IMR-90 (cell line): ENCODE measurements at regions not wholly inside any gene's neighbourhood (a gene's known extent, or its start where the extent isn't known, plus 50 kb on each side); places are given as distances from the start of the nearest gene placed in this dataset.

Experiments used
- ATAC-seq: fragments of 200-7000 bp; cut with Tn5 transposase; 2 replicates; pipeline ENCODE4 v1.9.1; 2020; ENCODE audit warnings: low read depth, mild to moderate bottlenecking, moderate library complexity
- BruUV-seq: library from RNA; stranded (reverse); fragments of 400-500 nt; replicated peaks from 2 replicates; lab custom pipeline; 2021; lab: Mats Ljungman, UMichigan
- CTCF ChIA-PET: fragments of 300-600 bp; formaldehyde crosslinking; extraction: SDS; loops from one replicate; lab custom pipeline; 2021; ENCODE audit warnings: antibody characterized with exemption; lab: Yijun Ruan, JAX
- POLR2A ChIA-PET: fragments of 300-600 bp; sonication (Branson Sonifier 250); formaldehyde crosslinking; loops from one replicate; lab custom pipeline; 2022; ENCODE audit warnings: antibody characterized with exemption; ENCODE audit not compliant: unreplicated experiment; lab: Charles Lee
- DNase-seq: peaks from one replicate; pipeline ENCODE4 v3.0.0; 2013
- H2AFZ ChIP-seq: replicated peaks from 2 replicates; pipeline ENCODE3; 2013; ENCODE audit warnings: low read length, mild to moderate bottlenecking; ENCODE audit not compliant: poor library complexity
- H2AK5ac ChIP-seq: 2 replicates; pipeline ENCODE4 v1.6.1; 2013; ENCODE audit warnings: low read depth, low read length, inconsistent platforms
- H2AK9ac ChIP-seq: replicated peaks from 2 replicates; pipeline ENCODE3; 2013; ENCODE audit warnings: mild to moderate bottlenecking, low read depth, low read length, moderate library complexity; ENCODE audit not compliant: poor library complexity
- H2BK120ac ChIP-seq: 2 replicates; pipeline ENCODE4 v1.6.1; 2013; ENCODE audit warnings: low read depth, low read length, inconsistent platforms
- H2BK15ac ChIP-seq: 3 replicates; pipeline ENCODE4 v1.6.1; 2013; ENCODE audit warnings: low read depth, low read length, inconsistent platforms
- H2BK20ac ChIP-seq: 2 replicates; pipeline ENCODE4 v1.6.1; 2013; ENCODE audit warnings: low read depth, mild to moderate bottlenecking, inconsistent platforms, low read length, moderate library complexity
- H2BK5ac ChIP-seq: 2 replicates; pipeline ENCODE4 v1.6.1; 2013; ENCODE audit warnings: mild to moderate bottlenecking, low read depth, low read length, inconsistent platforms; ENCODE audit not compliant: poor library complexity, severe bottlenecking
- H3K14ac ChIP-seq: replicated peaks from 2 replicates; pipeline ENCODE4 v1.6.1; 2013; ENCODE audit warnings: low read depth, low read length, inconsistent platforms
- H3K18ac ChIP-seq: 2 replicates; pipeline ENCODE4 v1.6.1; 2013; ENCODE audit warnings: low read depth, low read length, control low read depth
- H3K23ac ChIP-seq: 2 replicates; pipeline ENCODE4 v1.6.1; 2013; ENCODE audit warnings: low read depth, low read length, inconsistent platforms
- H3K27ac ChIP-seq: 2 replicates; pipeline ENCODE4 v1.5.1; 2013; ENCODE audit warnings: mild to moderate bottlenecking, control low read depth, low read length; ENCODE audit not compliant: insufficient read depth
- H3K27me3 ChIP-seq: 2 replicates; pipeline ENCODE4 v1.6.1; 2013; ENCODE audit warnings: low read length; ENCODE audit not compliant: control insufficient read depth, insufficient read depth
- H3K36me3 ChIP-seq: 2 replicates; pipeline ENCODE4 v1.6.1; 2013; ENCODE audit warnings: low read length, mixed read lengths; ENCODE audit not compliant: control insufficient read depth, insufficient read depth
- H3K4ac ChIP-seq: 2 replicates; pipeline ENCODE4 v1.6.1; 2013; ENCODE audit warnings: low read depth, low read length, inconsistent platforms
- H3K4me1 ChIP-seq: 2 replicates; pipeline ENCODE4 v1.6.1; 2013; ENCODE audit warnings: low read length, mixed read lengths; ENCODE audit not compliant: control insufficient read depth, insufficient read depth
- H3K4me2 ChIP-seq: 2 replicates; pipeline ENCODE4 v1.6.1; 2013; ENCODE audit warnings: low read depth, mild to moderate bottlenecking, control low read depth, low read length, moderate library complexity
- H3K4me3 ChIP-seq: 2 replicates; pipeline ENCODE4 v1.5.1; 2013; ENCODE audit warnings: low read depth, mild to moderate bottlenecking, control low read depth, low read length, moderate library complexity; ENCODE audit not compliant: insufficient read depth
- H3K56ac ChIP-seq: 2 replicates; pipeline ENCODE4 v1.6.1; 2013; ENCODE audit warnings: low read length, inconsistent platforms; ENCODE audit not compliant: insufficient read depth; ENCODE audit errors: extremely low read depth
- H3K79me1 ChIP-seq, 2 experiments: 2 replicates each; pipeline ENCODE4 v1.6.1; 2013; ENCODE audit warnings: low read length in 2 of 2, inconsistent platforms in 1 of 2, low read depth in 1 of 2
- H3K9ac ChIP-seq: 2 replicates; pipeline ENCODE4 v1.6.1; 2013; ENCODE audit warnings: low read depth, low read length, control low read depth
- H3K9me1 ChIP-seq: 2 replicates; pipeline ENCODE4 v1.6.1; 2013; ENCODE audit warnings: low read length, inconsistent platforms; ENCODE audit not compliant: insufficient read depth
- H3K9me3 ChIP-seq: 2 replicates; pipeline ENCODE4 v1.6.1; 2013; ENCODE audit warnings: low read length; ENCODE audit not compliant: control insufficient read depth, insufficient read depth
- H4K20me1 ChIP-seq: 2 replicates; pipeline ENCODE4 v1.6.1; 2013; ENCODE audit warnings: low read length, inconsistent platforms; ENCODE audit not compliant: insufficient read depth
- H4K5ac ChIP-seq: 2 replicates; pipeline ENCODE4 v1.6.1; 2013; ENCODE audit warnings: mild to moderate bottlenecking, low read depth, low read length, control low read depth
- H4K8ac ChIP-seq, 2 experiments: 2 replicates each; pipeline ENCODE4 v1.6.1; 2013; ENCODE audit warnings: low read depth in 2 of 2, low read length in 2 of 2, control low read depth in 1 of 2, inconsistent platforms in 1 of 2
- H4K91ac ChIP-seq: 2 replicates; pipeline ENCODE4 v1.6.1; 2013; ENCODE audit warnings: low read depth, low read length, inconsistent platforms; ENCODE audit not compliant: insufficient read depth
- BHLHE40 ChIP-seq: fragments of 150-350 bp; IDR thresholded peaks from 2 replicates; pipeline ENCODE4 v1.6.1; 2016; ENCODE audit warnings: mild to moderate bottlenecking, low read depth, low read length
- CEBPB ChIP-seq: IDR thresholded peaks from 2 replicates; pipeline ENCODE4 v1.6.1; 2012; ENCODE audit warnings: low read depth, low read length, improper control_type of control experiment
- CHD1 ChIP-seq: IDR thresholded peaks from 2 replicates; pipeline ENCODE4 v1.6.1; 2012; ENCODE audit warnings: low read depth, low read length, improper control_type of control experiment
- CTCF ChIP-seq: conservative IDR thresholded peaks from 2 replicates; pipeline ENCODE4 v1.5.1; 2012; ENCODE audit warnings: mild to moderate bottlenecking, low read depth, low read length, improper control_type of control experiment
- FOS ChIP-seq: fragments of 150-350 bp; IDR thresholded peaks from 2 replicates; pipeline ENCODE4 v1.6.1; 2016; ENCODE audit warnings: low read depth, low read length
- MAFK ChIP-seq: IDR thresholded peaks from 2 replicates; pipeline ENCODE4 v1.6.1; 2012; ENCODE audit warnings: low read depth, low read length, improper control_type of control experiment
- MAZ ChIP-seq: IDR thresholded peaks from 2 replicates; pipeline ENCODE4 v1.6.1; 2012; ENCODE audit warnings: low read depth, mild to moderate bottlenecking, low read length, improper control_type of control experiment, moderate library complexity, borderline replicate concordance
- MXI1 ChIP-seq: IDR thresholded peaks from 2 replicates; pipeline ENCODE4 v1.6.1; 2012; ENCODE audit warnings: low read depth, mild to moderate bottlenecking, low read length, moderate library complexity, borderline replicate concordance
- NFE2L2 ChIP-seq: fragments of 150-350 bp; IDR thresholded peaks from 2 replicates; pipeline ENCODE4 v1.6.1; 2016; ENCODE audit warnings: low read depth, mild to moderate bottlenecking, low read length
- POLR2A ChIP-seq: IDR thresholded peaks from 2 replicates; pipeline ENCODE4 v1.6.1; 2012; ENCODE audit warnings: mild to moderate bottlenecking, low read depth, low read length
- RAD21 ChIP-seq: IDR thresholded peaks from 2 replicates; pipeline ENCODE4 v1.6.1; 2012; ENCODE audit warnings: low read length, improper control_type of control experiment
- RCOR1 ChIP-seq: IDR thresholded peaks from 2 replicates; pipeline ENCODE4 v1.6.1; 2012; ENCODE audit warnings: mild to moderate bottlenecking, low read length, improper control_type of control experiment; ENCODE audit not compliant: insufficient replicate concordance
- RFX5 ChIP-seq: IDR thresholded peaks from 2 replicates; pipeline ENCODE4 v1.8.0; 2012; ENCODE audit warnings: low read depth, mild to moderate bottlenecking, low read length, moderate library complexity
- WGBS, 2 experiments: methylation state at CpG; one replicate each; pipeline versions ENCODE4 v1.1.5 to v1.1.7; 2013; ENCODE audit warnings: missing lambda C conversion rate in 2 of 2; ENCODE audit not compliant: insufficient read length in 1 of 2; ENCODE audit errors: extremely low coverage in 2 of 2; 5-methylcytosine and 5-hydroxymethylcytosine counted together
- dilution Hi-C: fragments of 300-500 bp; cut with HindIII; formaldehyde crosslinking; loops from one replicate; pipeline ENCODE4 v1.14.3; 2018; ENCODE audit warnings: low sequenced_read_pairs; ENCODE audit not compliant: unreplicated experiment
- in situ Hi-C: fragments of 300-500 bp; cut with MboI; formaldehyde crosslinking; loops from 3 replicates; pipeline ENCODE4 v1.14.3; 2019; ENCODE audit warnings: low sequenced_read_pairs, inconsistent platforms, mixed read lengths
- intact Hi-C: fragments of 100-400 bp; cut with micrococcal nuclease; formaldehyde crosslinking; loops from 2 replicates; pipeline ENCODE4 v1.10.0; 2022
- TF ChIP-seq, protein P1 (sequence below): fragments of 150-350 bp; IDR thresholded peaks from 2 replicates; pipeline ENCODE4 v1.6.1; 2016; ENCODE audit warnings: low read depth, mild to moderate bottlenecking, low read length, moderate library complexity, borderline replicate concordance
- TF ChIP-seq, protein P2 (sequence below): fragments of 150-350 bp; IDR thresholded peaks from 2 replicates; pipeline ENCODE4 v1.6.1; 2017; ENCODE audit warnings: mild to moderate bottlenecking, antibody characterized with exemption, low read length, low read depth

DNA sequence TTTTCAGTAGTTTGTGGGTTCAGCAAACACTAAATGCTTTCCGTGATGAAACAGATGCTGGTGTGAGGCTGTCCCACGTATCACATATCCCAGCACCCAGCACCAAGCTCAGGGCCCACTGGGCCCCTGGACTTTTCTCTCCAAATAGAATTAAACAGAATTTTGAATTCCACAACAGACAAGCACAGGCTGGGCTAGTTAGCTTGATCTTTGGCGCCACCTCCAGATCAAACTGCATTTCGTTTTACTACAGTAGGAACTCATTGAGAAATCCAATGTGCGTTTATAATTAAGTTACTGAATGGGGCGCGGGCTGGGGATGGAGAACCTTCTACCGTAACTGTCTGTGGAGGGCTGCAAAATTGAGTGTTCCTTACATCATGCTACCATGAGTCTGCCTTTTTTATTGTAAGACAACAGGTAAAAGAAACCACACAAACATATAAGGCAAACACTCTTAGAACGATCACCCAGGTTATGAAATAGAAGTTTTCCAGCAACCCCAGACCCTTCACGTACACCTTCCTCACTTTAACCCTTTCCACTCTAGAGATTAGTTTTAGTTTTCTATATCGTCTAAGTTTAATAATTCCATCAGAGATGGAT is 107.8 kb downstream of the ZFP64 start:
- Histone ChIP-seq H2BK20ac (0 out of 2 replicates have a peak overlapping the region, but pooled peaks have one; percentile 5), H3K9me1 (no peaks in the 10 kb centered on the region), H3K23ac (no peak overlapping the region), H3K56ac (no peak overlapping the region), H3K27ac (no peak overlapping the region), H2AK9ac (no peak overlapping the region), H3K9ac (no peak overlapping the region), H4K5ac (no peak overlapping the region), H2BK120ac (peak overlapping the region; percentile 60; the same call in 1 of the 2 replicates), H3K4ac (no peak overlapping the region), H2BK5ac (no peak overlapping the region), H3K4me2 (no peak overlapping the region), H3K79me1 (no peaks in the 10 kb centered on the region; a peak in 1 of 4 replicates), H2AK5ac (no peak overlapping the region), H3K4me1 (no peaks in the 10 kb centered on the region), H4K91ac (no peak overlapping the region), H3K18ac (no peak overlapping the region), H4K20me1 (no peaks in the 10 kb centered on the region), H3K36me3 (peaks cover 19% of the 10 kb centered on the region), H3K14ac (no peak overlapping the region), H2BK15ac (no peak overlapping the region; the same call in 2 of the 3 replicates), H2AFZ (no peak overlapping the region), H3K27me3 (no peaks in the 10 kb centered on the region), H4K8ac (no peak overlapping the region), H3K9me3 (peaks cover 16% of the 10 kb centered on the region), H3K4me3 (no peak overlapping the region)
- dilution Hi-C loops, result no loop called here
- ATAC-seq (peak; percentile 92), DNase-seq (peak; percentile 75)
- POLR2A ChIA-PET, result no interaction called here
- intact Hi-C loops, result loop anchor here (1.0 to 5.0 kb wide), 7 partner anchors 121 to 711 kb away; partner anchors contain the start of gene ATP9A
- CTCF ChIA-PET, result interaction anchor here (0.5 to 1.1 kb wide), 5 partner anchors 24 to 711 kb away, joined by 3 to 6 read pairs (median 3); no protein-coding TSS in a partner anchor
- in situ Hi-C loops, result loop anchor here (5.0 to 25.0 kb wide), 5 partner anchors 279 to 1096 kb away; partner anchors contain the start of gene SALL4
- no TSS peak for BruUV-seq
- WGBS, 2 experiments, result no CpG with 5 or more reads among the region's 11 CpGs
- TF ChIP-seq POLR2A (0 out of 2 replicates have a peak, but pooled peaks have one; percentile 36), CTCF (peak; percentile 88), RAD21 (peak; percentile 98), NFE2L2 (no peak), FOS (no peak), RFX5 (no peak), CEBPB (peak; percentile 33; the same call in 1 of the 2 replicates), MAZ (no peak), MAFK (no peak), CHD1 (no peak), BHLHE40 (no peak), MXI1 (no peak), RCOR1 (no peak)
- TF ChIP-seq, protein P1, sequence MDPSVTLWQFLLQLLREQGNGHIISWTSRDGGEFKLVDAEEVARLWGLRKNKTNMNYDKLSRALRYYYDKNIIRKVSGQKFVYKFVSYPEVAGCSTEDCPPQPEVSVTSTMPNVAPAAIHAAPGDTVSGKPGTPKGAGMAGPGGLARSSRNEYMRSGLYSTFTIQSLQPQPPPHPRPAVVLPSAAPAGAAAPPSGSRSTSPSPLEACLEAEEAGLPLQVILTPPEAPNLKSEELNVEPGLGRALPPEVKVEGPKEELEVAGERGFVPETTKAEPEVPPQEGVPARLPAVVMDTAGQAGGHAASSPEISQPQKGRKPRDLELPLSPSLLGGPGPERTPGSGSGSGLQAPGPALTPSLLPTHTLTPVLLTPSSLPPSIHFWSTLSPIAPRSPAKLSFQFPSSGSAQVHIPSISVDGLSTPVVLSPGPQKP, result no peak
- TF ChIP-seq, protein P2, sequence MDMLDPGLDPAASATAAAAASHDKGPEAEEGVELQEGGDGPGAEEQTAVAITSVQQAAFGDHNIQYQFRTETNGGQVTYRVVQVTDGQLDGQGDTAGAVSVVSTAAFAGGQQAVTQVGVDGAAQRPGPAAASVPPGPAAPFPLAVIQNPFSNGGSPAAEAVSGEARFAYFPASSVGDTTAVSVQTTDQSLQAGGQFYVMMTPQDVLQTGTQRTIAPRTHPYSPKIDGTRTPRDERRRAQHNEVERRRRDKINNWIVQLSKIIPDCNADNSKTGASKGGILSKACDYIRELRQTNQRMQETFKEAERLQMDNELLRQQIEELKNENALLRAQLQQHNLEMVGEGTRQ, result no peak
